ENCODE measurements at regions not wholly inside any gene's neighbourhood (a gene's known extent, or its start where the extent isn't known, plus 50 kb on each side); places are given as distances from the start of the nearest gene placed in this dataset.

- Histone ChIP-seq H3K4me2 (no peak overlapping the region), H3K4me3 (no peak overlapping the region), H3K36me3 (no peaks in the 10 kb centered on the region), H3K4me1 (peaks cover 0 to 6% (median 0%) of the 10 kb centered on the region in 10 experiments; a peak in 2 of 20 replicates), H3K9me3 (replicated peaks in 1 of 11) (peaks cover 0 to 8% (median 5%) of the 10 kb centered on the region in 11 experiments; a peak in 13 of 22 replicates), H4K20me1 (0 out of 22 replicates have a peak, but pooled peaks cover 0 to under 1% (median 0%) of the 10 kb centered on the region in 11 experiments), H3K27me3 (no peaks in the 10 kb centered on the region), H3K9ac (no peak overlapping the region), H3K27ac (no peak overlapping the region)
- TF ChIP-seq Cebpa-rat (IDR thresholded peaks at IDR 0.05) = no peak
Observed at GRCh38 chr7:155161690-155162089, 91.6 kb downstream of the HTR5A start.

- H3K4me3 ChIP-seq = no peak overlapping the region
- peaks cover 0 to 12% (median 5%) of the 10 kb centered on the region in 10 experiments; a peak in 7 of 20 replicates for H3K4me1 ChIP-seq
- no peaks in the 10 kb centered on the region for H3K27me3 ChIP-seq
- TF ChIP-seq Cebpa-rat (IDR thresholded peaks at IDR 0.05) = no peak
- H3K27ac ChIP-seq = no peak overlapping the region
- peaks cover 0 to 8% (median 5%) of the 10 kb centered on the region in 11 experiments; a peak in 13 of 22 replicates for H3K9me3 ChIP-seq (replicated peaks in 1 of 11)
- H3K36me3 ChIP-seq = no peaks in the 10 kb centered on the region
- 0 out of 22 replicates have a peak, but pooled peaks cover 0 to 4% (median 0%) of the 10 kb centered on the region in 11 experiments for H4K20me1 ChIP-seq
- no peak overlapping the region for H3K9ac ChIP-seq
- no peak overlapping the region for H3K4me2 ChIP-seq
Observed at GRCh38 chr7:155162422-155162821, 92.3 kb downstream of the HTR5A start.

GRCh38 chr7:155163696-155164095 is 93.6 kb downstream of the HTR5A start:
- no peak for TF ChIP-seq Cebpa-rat (IDR thresholded peaks at IDR 0.05)
- Histone ChIP-seq H4K20me1 (0 out of 22 replicates have a peak, but pooled peaks cover 0 to 4% (median 0%) of the 10 kb centered on the region in 11 experiments), H3K9ac (no peak overlapping the region)

GRCh38 chr7:155164316-155164715 is 94.2 kb downstream of the HTR5A start:
- Histone ChIP-seq H4K20me1 (0 out of 22 replicates have a peak, but pooled peaks cover 0 to 4% (median 0%) of the 10 kb centered on the region in 11 experiments), H3K4me1 (peaks cover 0 to 12% (median 5%) of the 10 kb centered on the region in 10 experiments; a peak in 7 of 20 replicates), H3K9ac (no peak overlapping the region), H3K4me3 (no peak overlapping the region), H3K27ac (no peak overlapping the region), H3K4me2 (no peak overlapping the region), H3K36me3 (no peaks in the 10 kb centered on the region), H3K27me3 (no peaks in the 10 kb centered on the region), H3K9me3 (replicated peaks in 1 of 11) (no peaks in the 10 kb centered on the region)
- TF ChIP-seq Cebpa-rat (IDR thresholded peaks at IDR 0.05) = no peak

More at GRCh38 chr7:155163696-155164095, 93.6 kb downstream of the HTR5A start:
- peaks cover 0 to 2% (median under 1%) of the 10 kb centered on the region in 11 experiments; a peak in 10 of 22 replicates for H3K9me3 ChIP-seq (replicated peaks in 1 of 11)
- no peak overlapping the region for H3K4me2 ChIP-seq
- no peak overlapping the region for H3K27ac ChIP-seq
- no peaks in the 10 kb centered on the region for H3K27me3 ChIP-seq
- H3K4me3 ChIP-seq = no peak overlapping the region
- H3K36me3 ChIP-seq = no peaks in the 10 kb centered on the region
- peaks cover 0 to 12% (median 5%) of the 10 kb centered on the region in 10 experiments; a peak in 7 of 20 replicates for H3K4me1 ChIP-seq

- H3K27me3 ChIP-seq = no peaks in the 10 kb centered on the region
- no peak overlapping the region for H3K4me3 ChIP-seq
- H3K4me1 ChIP-seq = peaks cover 0 to 12% (median 5%) of the 10 kb centered on the region in 10 experiments; a peak in 7 of 20 replicates
- no peak for TF ChIP-seq Cebpa-rat (IDR thresholded peaks at IDR 0.05)
- H3K9me3 ChIP-seq (replicated peaks in 1 of 11) = no peaks in the 10 kb centered on the region
- no peaks in the 10 kb centered on the region for H3K36me3 ChIP-seq
- no peak overlapping the region for H3K9ac ChIP-seq
- H4K20me1 ChIP-seq = 0 out of 22 replicates have a peak, but pooled peaks cover 0 to 4% (median 0%) of the 10 kb centered on the region in 11 experiments
- H3K27ac ChIP-seq = no peak overlapping the region; a peak in 1 of 22 replicates
- H3K4me2 ChIP-seq = 0 out of 22 replicates have a peak overlapping the region, but pooled peaks of 1 of the 11 experiments have one; percentile 7
Observed at GRCh38 chr7:155166108-155166507, 96.0 kb downstream of the HTR5A start.

- Histone ChIP-seq H3K4me3 (no peak overlapping the region), H3K9me3 (replicated peaks in 1 of 11) (no peaks in the 10 kb centered on the region), H3K4me2 (peak overlapping the region in 4 of 11 experiments; percentile 7 to 40 (median 11); a peak in 3 of 22 replicates), H3K27ac (no peak overlapping the region), H3K4me1 (peaks cover 0 to 12% (median 5%) of the 10 kb centered on the region in 10 experiments; a peak in 7 of 20 replicates), H3K27me3 (no peaks in the 10 kb centered on the region), H3K9ac (no peak overlapping the region), H4K20me1 (0 out of 22 replicates have a peak, but pooled peaks cover 0 to 4% (median 0%) of the 10 kb centered on the region in 11 experiments), H3K36me3 (no peaks in the 10 kb centered on the region)
- no peak for TF ChIP-seq Cebpa-rat (IDR thresholded peaks at IDR 0.05)
Observed at GRCh38 chr7:155166673-155167370, 96.7 kb downstream of the HTR5A start.

- no peak overlapping the region for H3K9ac ChIP-seq
- peaks cover 0 to 12% (median 5%) of the 10 kb centered on the region in 10 experiments; a peak in 7 of 20 replicates for H3K4me1 ChIP-seq
- no peaks in the 10 kb centered on the region for H3K9me3 ChIP-seq (replicated peaks in 1 of 11)
- H3K27me3 ChIP-seq = no peaks in the 10 kb centered on the region
- no peak overlapping the region for H3K27ac ChIP-seq
- H3K4me2 ChIP-seq = no peak overlapping the region
- 0 out of 22 replicates have a peak, but pooled peaks cover 0 to 4% (median 0%) of the 10 kb centered on the region in 11 experiments for H4K20me1 ChIP-seq
- no peak overlapping the region for H3K4me3 ChIP-seq
- no peaks in the 10 kb centered on the region for H3K36me3 ChIP-seq
- TF ChIP-seq Cebpa-rat (IDR thresholded peaks at IDR 0.05) = no peak
Observed at GRCh38 chr7:155167706-155168365, 97.7 kb downstream of the HTR5A start.

GRCh38 chr7:155168597-155169480 is 98.7 kb downstream of the HTR5A start:
- Histone ChIP-seq H3K27ac (no peak overlapping the region), H3K36me3 (no peaks in the 10 kb centered on the region), H3K9ac (no peak overlapping the region), H3K4me3 (no peak overlapping the region), H3K4me2 (no peak overlapping the region), H3K27me3 (no peaks in the 10 kb centered on the region), H4K20me1 (0 out of 22 replicates have a peak, but pooled peaks cover 0 to 4% (median 0%) of the 10 kb centered on the region in 11 experiments), H3K9me3 (replicated peaks in 1 of 11) (no peaks in the 10 kb centered on the region), H3K4me1 (peaks cover 0 to 12% (median 5%) of the 10 kb centered on the region in 10 experiments; a peak in 7 of 20 replicates)
- TF ChIP-seq Cebpa-rat (IDR thresholded peaks at IDR 0.05) = no peak
